Uterus (tissue), 2 donors: ENCODE measurements at regions not wholly inside any gene's neighbourhood (a gene's known extent, or its start where the extent isn't known, plus 50 kb on each side); places are given as distances from the start of the nearest gene placed in this dataset.

Experiments
- POLR2A ChIP-seq, 2 donors: fragments of 450-650 bp; IDR thresholded peaks; one replicate each; pipeline ENCODE4 v1.6.1; 2016; ENCODE audit warnings: antibody characterized with exemption in 2 of 2, mild to moderate bottlenecking in 1 of 2, moderate library complexity in 1 of 2
- TF ChIP-seq, protein P1 (sequence below), 4 experiments: fragments of 200-600 bp in 2 of 4; fragments of 450-650 bp in 2 of 4; sonication (generic) in 2 of 4; IDR thresholded peaks; one replicate each; pipeline ENCODE4 v1.5.1; 2016 to 2019; ENCODE audit warnings: antibody characterized with exemption in 4 of 4, mild to moderate bottlenecking in 2 of 4, moderate library complexity in 1 of 4

DNA sequence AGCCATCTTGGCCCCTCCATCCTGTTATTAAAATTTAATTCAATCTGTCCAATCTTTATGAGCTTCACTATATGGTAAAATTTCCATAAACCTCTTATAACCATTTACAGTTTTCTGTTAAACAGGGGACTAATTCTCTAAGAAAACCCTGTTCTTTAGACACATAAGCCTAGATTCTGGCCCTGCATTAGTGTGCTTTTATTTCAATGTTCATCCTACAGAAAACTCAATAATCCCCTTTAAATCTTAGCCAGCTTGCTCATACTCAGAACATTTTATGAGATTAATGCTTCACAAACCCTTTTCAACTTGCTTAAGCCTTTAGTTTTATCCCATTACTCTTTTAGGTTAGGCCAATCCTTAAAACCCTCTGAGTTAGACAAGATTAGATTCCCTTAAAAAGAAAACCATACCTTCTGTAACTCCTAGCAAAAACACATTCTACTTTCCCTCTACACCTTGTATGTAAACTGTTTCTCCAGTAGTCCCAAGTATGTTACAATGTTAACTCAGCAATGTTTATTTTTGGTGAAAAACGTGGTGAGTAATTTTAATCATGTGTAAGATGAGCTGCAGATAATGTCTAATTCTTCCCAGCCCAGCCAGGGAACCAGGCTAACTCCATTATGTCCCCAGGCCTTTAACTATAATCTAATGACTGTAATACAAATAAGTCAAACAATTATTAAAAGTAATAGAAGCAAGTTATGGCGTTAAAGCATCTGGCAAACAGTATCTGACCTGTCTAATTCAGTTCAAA lies 1953.4 kb upstream of the LRRTM1 start:
- TF ChIP-seq, protein P1, sequence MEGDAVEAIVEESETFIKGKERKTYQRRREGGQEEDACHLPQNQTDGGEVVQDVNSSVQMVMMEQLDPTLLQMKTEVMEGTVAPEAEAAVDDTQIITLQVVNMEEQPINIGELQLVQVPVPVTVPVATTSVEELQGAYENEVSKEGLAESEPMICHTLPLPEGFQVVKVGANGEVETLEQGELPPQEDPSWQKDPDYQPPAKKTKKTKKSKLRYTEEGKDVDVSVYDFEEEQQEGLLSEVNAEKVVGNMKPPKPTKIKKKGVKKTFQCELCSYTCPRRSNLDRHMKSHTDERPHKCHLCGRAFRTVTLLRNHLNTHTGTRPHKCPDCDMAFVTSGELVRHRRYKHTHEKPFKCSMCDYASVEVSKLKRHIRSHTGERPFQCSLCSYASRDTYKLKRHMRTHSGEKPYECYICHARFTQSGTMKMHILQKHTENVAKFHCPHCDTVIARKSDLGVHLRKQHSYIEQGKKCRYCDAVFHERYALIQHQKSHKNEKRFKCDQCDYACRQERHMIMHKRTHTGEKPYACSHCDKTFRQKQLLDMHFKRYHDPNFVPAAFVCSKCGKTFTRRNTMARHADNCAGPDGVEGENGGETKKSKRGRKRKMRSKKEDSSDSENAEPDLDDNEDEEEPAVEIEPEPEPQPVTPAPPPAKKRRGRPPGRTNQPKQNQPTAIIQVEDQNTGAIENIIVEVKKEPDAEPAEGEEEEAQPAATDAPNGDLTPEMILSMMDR (IDR thresholded peaks at IDR 0.05) = no peak
- TF ChIP-seq POLR2A (IDR thresholded peaks at IDR 0.05) = no peak
